IMR-90 (cell line): ENCODE measurements at regions not wholly inside any gene's neighbourhood (a gene's known extent, or its start where the extent isn't known, plus 50 kb on each side); places are given as distances from the start of the nearest gene placed in this dataset.

ENCODE experiments used
- ATAC-seq: fragments of 200-7000 bp; cut with Tn5 transposase; 2 replicates; pipeline ENCODE4 v1.9.1; 2020; ENCODE audit warnings: low read depth, mild to moderate bottlenecking, moderate library complexity
- BruUV-seq: library from RNA; stranded (reverse); fragments of 400-500 nt; replicated peaks from 2 replicates; lab custom pipeline; 2021; lab: Mats Ljungman, UMichigan
- CTCF ChIA-PET: fragments of 300-600 bp; formaldehyde crosslinking; extraction: SDS; loops from one replicate; lab custom pipeline; 2021; ENCODE audit warnings: antibody characterized with exemption; lab: Yijun Ruan, JAX
- POLR2A ChIA-PET: fragments of 300-600 bp; sonication (Branson Sonifier 250); formaldehyde crosslinking; loops from one replicate; lab custom pipeline; 2022; ENCODE audit warnings: antibody characterized with exemption; ENCODE audit not compliant: unreplicated experiment; lab: Charles Lee
- DNase-seq: peaks from one replicate; pipeline ENCODE4 v3.0.0; 2013
- H2AFZ ChIP-seq: replicated peaks from 2 replicates; pipeline ENCODE3; 2013; ENCODE audit warnings: low read length, mild to moderate bottlenecking; ENCODE audit not compliant: poor library complexity
- H2AK5ac ChIP-seq: 2 replicates; pipeline ENCODE4 v1.6.1; 2013; ENCODE audit warnings: low read depth, low read length, inconsistent platforms
- H2AK9ac ChIP-seq: replicated peaks from 2 replicates; pipeline ENCODE3; 2013; ENCODE audit warnings: mild to moderate bottlenecking, low read depth, low read length, moderate library complexity; ENCODE audit not compliant: poor library complexity
- H2BK120ac ChIP-seq: 2 replicates; pipeline ENCODE4 v1.6.1; 2013; ENCODE audit warnings: low read depth, low read length, inconsistent platforms
- H2BK15ac ChIP-seq: 3 replicates; pipeline ENCODE4 v1.6.1; 2013; ENCODE audit warnings: low read depth, low read length, inconsistent platforms
- H2BK20ac ChIP-seq: 2 replicates; pipeline ENCODE4 v1.6.1; 2013; ENCODE audit warnings: low read depth, mild to moderate bottlenecking, inconsistent platforms, low read length, moderate library complexity
- H2BK5ac ChIP-seq: 2 replicates; pipeline ENCODE4 v1.6.1; 2013; ENCODE audit warnings: mild to moderate bottlenecking, low read depth, low read length, inconsistent platforms; ENCODE audit not compliant: poor library complexity, severe bottlenecking
- H3K14ac ChIP-seq: replicated peaks from 2 replicates; pipeline ENCODE4 v1.6.1; 2013; ENCODE audit warnings: low read depth, low read length, inconsistent platforms
- H3K18ac ChIP-seq: 2 replicates; pipeline ENCODE4 v1.6.1; 2013; ENCODE audit warnings: low read depth, low read length, control low read depth
- H3K23ac ChIP-seq: 2 replicates; pipeline ENCODE4 v1.6.1; 2013; ENCODE audit warnings: low read depth, low read length, inconsistent platforms
- H3K27ac ChIP-seq: 2 replicates; pipeline ENCODE4 v1.5.1; 2013; ENCODE audit warnings: mild to moderate bottlenecking, control low read depth, low read length; ENCODE audit not compliant: insufficient read depth
- H3K27me3 ChIP-seq: 2 replicates; pipeline ENCODE4 v1.6.1; 2013; ENCODE audit warnings: low read length; ENCODE audit not compliant: control insufficient read depth, insufficient read depth
- H3K36me3 ChIP-seq: 2 replicates; pipeline ENCODE4 v1.6.1; 2013; ENCODE audit warnings: low read length, mixed read lengths; ENCODE audit not compliant: control insufficient read depth, insufficient read depth
- H3K4ac ChIP-seq: 2 replicates; pipeline ENCODE4 v1.6.1; 2013; ENCODE audit warnings: low read depth, low read length, inconsistent platforms
- H3K4me1 ChIP-seq: 2 replicates; pipeline ENCODE4 v1.6.1; 2013; ENCODE audit warnings: low read length, mixed read lengths; ENCODE audit not compliant: control insufficient read depth, insufficient read depth
- H3K4me2 ChIP-seq: 2 replicates; pipeline ENCODE4 v1.6.1; 2013; ENCODE audit warnings: low read depth, mild to moderate bottlenecking, control low read depth, low read length, moderate library complexity
- H3K4me3 ChIP-seq: 2 replicates; pipeline ENCODE4 v1.5.1; 2013; ENCODE audit warnings: low read depth, mild to moderate bottlenecking, control low read depth, low read length, moderate library complexity; ENCODE audit not compliant: insufficient read depth
- H3K56ac ChIP-seq: 2 replicates; pipeline ENCODE4 v1.6.1; 2013; ENCODE audit warnings: low read length, inconsistent platforms; ENCODE audit not compliant: insufficient read depth; ENCODE audit errors: extremely low read depth
- H3K79me1 ChIP-seq, 2 experiments: 2 replicates each; pipeline ENCODE4 v1.6.1; 2013; ENCODE audit warnings: low read length in 2 of 2, inconsistent platforms in 1 of 2, low read depth in 1 of 2
- H3K9ac ChIP-seq: 2 replicates; pipeline ENCODE4 v1.6.1; 2013; ENCODE audit warnings: low read depth, low read length, control low read depth
- H3K9me1 ChIP-seq: 2 replicates; pipeline ENCODE4 v1.6.1; 2013; ENCODE audit warnings: low read length, inconsistent platforms; ENCODE audit not compliant: insufficient read depth
- H3K9me3 ChIP-seq: 2 replicates; pipeline ENCODE4 v1.6.1; 2013; ENCODE audit warnings: low read length; ENCODE audit not compliant: control insufficient read depth, insufficient read depth
- H4K20me1 ChIP-seq: 2 replicates; pipeline ENCODE4 v1.6.1; 2013; ENCODE audit warnings: low read length, inconsistent platforms; ENCODE audit not compliant: insufficient read depth
- H4K5ac ChIP-seq: 2 replicates; pipeline ENCODE4 v1.6.1; 2013; ENCODE audit warnings: mild to moderate bottlenecking, low read depth, low read length, control low read depth
- H4K8ac ChIP-seq, 2 experiments: 2 replicates each; pipeline ENCODE4 v1.6.1; 2013; ENCODE audit warnings: low read depth in 2 of 2, low read length in 2 of 2, control low read depth in 1 of 2, inconsistent platforms in 1 of 2
- H4K91ac ChIP-seq: 2 replicates; pipeline ENCODE4 v1.6.1; 2013; ENCODE audit warnings: low read depth, low read length, inconsistent platforms; ENCODE audit not compliant: insufficient read depth
- BHLHE40 ChIP-seq: fragments of 150-350 bp; IDR thresholded peaks from 2 replicates; pipeline ENCODE4 v1.6.1; 2016; ENCODE audit warnings: mild to moderate bottlenecking, low read depth, low read length
- CHD1 ChIP-seq: IDR thresholded peaks from 2 replicates; pipeline ENCODE4 v1.6.1; 2012; ENCODE audit warnings: low read depth, low read length, improper control_type of control experiment
- ELK1 ChIP-seq: fragments of 150-350 bp; IDR thresholded peaks from 2 replicates; pipeline ENCODE4 v1.6.1; 2016; ENCODE audit warnings: low read depth, mild to moderate bottlenecking, low read length, moderate library complexity, borderline replicate concordance
- MAFK ChIP-seq: IDR thresholded peaks from 2 replicates; pipeline ENCODE4 v1.6.1; 2012; ENCODE audit warnings: low read depth, low read length, improper control_type of control experiment
- MAZ ChIP-seq: IDR thresholded peaks from 2 replicates; pipeline ENCODE4 v1.6.1; 2012; ENCODE audit warnings: low read depth, mild to moderate bottlenecking, low read length, improper control_type of control experiment, moderate library complexity, borderline replicate concordance
- MXI1 ChIP-seq: IDR thresholded peaks from 2 replicates; pipeline ENCODE4 v1.6.1; 2012; ENCODE audit warnings: low read depth, mild to moderate bottlenecking, low read length, moderate library complexity, borderline replicate concordance
- RAD21 ChIP-seq: IDR thresholded peaks from 2 replicates; pipeline ENCODE4 v1.6.1; 2012; ENCODE audit warnings: low read length, improper control_type of control experiment
- RFX5 ChIP-seq: IDR thresholded peaks from 2 replicates; pipeline ENCODE4 v1.8.0; 2012; ENCODE audit warnings: low read depth, mild to moderate bottlenecking, low read length, moderate library complexity
- USF2 ChIP-seq: fragments of 150-350 bp; IDR thresholded peaks from 2 replicates; pipeline ENCODE4 v1.6.1; 2017; ENCODE audit warnings: mild to moderate bottlenecking, antibody characterized with exemption, low read length, low read depth
- WGBS, 2 experiments: methylation state at CpG; one replicate each; pipeline versions ENCODE4 v1.1.5 to v1.1.7; 2013; ENCODE audit warnings: missing lambda C conversion rate in 2 of 2; ENCODE audit not compliant: insufficient read length in 1 of 2; ENCODE audit errors: extremely low coverage in 2 of 2; 5-methylcytosine and 5-hydroxymethylcytosine counted together
- dilution Hi-C: fragments of 300-500 bp; cut with HindIII; formaldehyde crosslinking; loops from one replicate; pipeline ENCODE4 v1.14.3; 2018; ENCODE audit warnings: low sequenced_read_pairs; ENCODE audit not compliant: unreplicated experiment
- in situ Hi-C: fragments of 300-500 bp; cut with MboI; formaldehyde crosslinking; loops from 3 replicates; pipeline ENCODE4 v1.14.3; 2019; ENCODE audit warnings: low sequenced_read_pairs, inconsistent platforms, mixed read lengths
- intact Hi-C: fragments of 100-400 bp; cut with micrococcal nuclease; formaldehyde crosslinking; loops from 2 replicates; pipeline ENCODE4 v1.10.0; 2022

GRCh38 chr6:169960003-169960344 is 208.6 kb downstream of the ERMARD start:
- H3K9me3 ChIP-seq: peaks cover 46% of the 10 kb centered on the region
- WGBS, 2 experiments: 60% methylated on average over 1 of the region's 4 CpGs; no CpG with 5 or more reads in 1 of the 2 experiments
- no peak overlapping the region for H3K27ac ChIP-seq
- in situ Hi-C loops (no loop called here), dilution Hi-C loops (no loop called here), intact Hi-C loops (no loop called here)
- no peaks in the 10 kb centered on the region for H3K27me3 ChIP-seq
- H2AFZ ChIP-seq: no peak overlapping the region
- no peak overlapping the region for H3K18ac ChIP-seq
- H3K9me1 ChIP-seq: no peaks in the 10 kb centered on the region
- ATAC-seq (no peak), DNase-seq (no peak)
- H3K23ac ChIP-seq: no peak overlapping the region
- no peak overlapping the region for H4K5ac ChIP-seq
- TF ChIP-seq RFX5: no peak
- TF ChIP-seq ELK1: no peak
- TF ChIP-seq MAZ: no peak
- TF ChIP-seq USF2: no peak
- TF ChIP-seq BHLHE40: no peak
- TF ChIP-seq MXI1: no peak
- no peak for TF ChIP-seq CHD1
- no peak for TF ChIP-seq MAFK
- TF ChIP-seq RAD21: no peak
- no peak overlapping the region for H3K4ac ChIP-seq
- no peak overlapping the region for H4K8ac ChIP-seq
- H3K36me3 ChIP-seq: no peaks in the 10 kb centered on the region
- H3K4me3 ChIP-seq: no peak overlapping the region
- no peak overlapping the region for H2BK120ac ChIP-seq
- H2BK5ac ChIP-seq: no peak overlapping the region
- H3K4me2 ChIP-seq: no peak overlapping the region
- H3K9ac ChIP-seq: no peak overlapping the region
- no peaks in the 10 kb centered on the region for H3K79me1 ChIP-seq
- CTCF ChIA-PET: no interaction called here
- POLR2A ChIA-PET: no interaction called here
- no peak overlapping the region for H2BK20ac ChIP-seq
- no peak overlapping the region for H3K56ac ChIP-seq
- H3K4me1 ChIP-seq: no peaks in the 10 kb centered on the region
- no peak overlapping the region for H2BK15ac ChIP-seq
- no peak overlapping the region for H2AK9ac ChIP-seq
- no peak overlapping the region for H3K14ac ChIP-seq
- H2AK5ac ChIP-seq: no peak overlapping the region
- BruUV-seq: no TSS peak
- no peak overlapping the region for H4K91ac ChIP-seq
- no peaks in the 10 kb centered on the region for H4K20me1 ChIP-seq
